Mesenchymal stem cell (in vitro differentiated cells and primary cell): ENCODE measurements at regions not wholly inside any gene's neighbourhood (a gene's known extent, or its start where the extent isn't known, plus 50 kb on each side); places are given as distances from the start of the nearest gene placed in this dataset.
"Not testable (repeated sequence)": the region's sequence is repeated elsewhere in the genome, so short reads cannot be mapped to it uniquely, and the experiment has no call there.

Experiments
- DNase-seq: peaks from one replicate; pipeline ENCODE4 v3.0.0-alpha.2; 2013
- H2AFZ ChIP-seq: one replicate; pipeline ENCODE4 v1.6.1; 2013; ENCODE audit warnings: low read depth, mild to moderate bottlenecking, control low read depth, inconsistent platforms, low read length, moderate library complexity
- H2AK5ac ChIP-seq: 2 replicates; pipeline ENCODE4 v1.6.1; 2013; ENCODE audit warnings: low read length, moderate library complexity, mild to moderate bottlenecking, inconsistent platforms; ENCODE audit not compliant: severe bottlenecking
- H2BK120ac ChIP-seq: one replicate; pipeline ENCODE4 v1.6.1; 2013; ENCODE audit warnings: low read depth, mild to moderate bottlenecking, inconsistent platforms, low read length, moderate library complexity
- H2BK12ac ChIP-seq, 2 experiments: one replicate each; pipeline ENCODE4 v1.6.1; 2013; ENCODE audit warnings: inconsistent platforms in 2 of 2, low read length in 2 of 2, mild to moderate bottlenecking in 2 of 2, moderate library complexity in 2 of 2, control low read depth in 1 of 2
- H2BK15ac ChIP-seq: one replicate; pipeline ENCODE4 v1.6.1; 2013; ENCODE audit warnings: mild to moderate bottlenecking, low read depth, inconsistent platforms; ENCODE audit not compliant: poor library complexity, severe bottlenecking
- H2BK5ac ChIP-seq: 2 replicates; pipeline ENCODE4 v1.6.1; 2013; ENCODE audit warnings: low read depth, mild to moderate bottlenecking, low read length, control low read depth, inconsistent platforms; ENCODE audit not compliant: poor library complexity, severe bottlenecking
- H3K14ac ChIP-seq, 2 experiments: one replicate each; pipeline ENCODE4 v1.6.1; 2013; ENCODE audit warnings: inconsistent platforms in 2 of 2, low read length in 2 of 2, control low read depth in 1 of 2, mild to moderate bottlenecking in 1 of 2, moderate library complexity in 1 of 2
- H3K18ac ChIP-seq, 2 experiments: one replicate each; pipeline ENCODE4 v1.6.1; 2013; ENCODE audit warnings: inconsistent platforms in 2 of 2, low read length in 2 of 2, control low read depth in 1 of 2, low read depth in 1 of 2, mild to moderate bottlenecking in 1 of 2
- H3K23ac ChIP-seq, 2 experiments: one replicate each; pipeline ENCODE4 v1.6.1; 2013; ENCODE audit warnings: inconsistent platforms in 2 of 2, low read length in 2 of 2, mild to moderate bottlenecking in 2 of 2, moderate library complexity in 2 of 2, control low read depth in 1 of 2
- H3K27ac ChIP-seq: 2 replicates; pipeline ENCODE4 v1.5.1; 2013; ENCODE audit warnings: mild to moderate bottlenecking, moderate library complexity, low read length, control low read depth, inconsistent platforms; ENCODE audit not compliant: poor library complexity, severe bottlenecking
- H3K27me3 ChIP-seq, 2 experiments: 2 replicates each; pipeline versions ENCODE4 v1.6.1 to v1.7.0; 2013; ENCODE audit warnings: low read length in 2 of 2, mild to moderate bottlenecking in 2 of 2, moderate library complexity in 2 of 2, control low read depth in 1 of 2, inconsistent platforms in 1 of 2; ENCODE audit not compliant: control insufficient read depth in 1 of 2, insufficient read depth in 1 of 2
- H3K36me3 ChIP-seq, 2 experiments: 2 replicates each; pipeline versions ENCODE4 v1.6.1 to v1.7.0; 2013; ENCODE audit warnings: low read length in 2 of 2, control low read depth in 1 of 2, inconsistent platforms in 1 of 2, low read depth in 1 of 2, mild to moderate bottlenecking in 1 of 2; ENCODE audit not compliant: insufficient read depth in 2 of 2, control insufficient read depth in 1 of 2
- H3K4ac ChIP-seq, 2 experiments: one replicate each; pipeline ENCODE4 v1.6.1; 2013; ENCODE audit warnings: inconsistent platforms in 2 of 2, low read length in 2 of 2, mild to moderate bottlenecking in 2 of 2, moderate library complexity in 2 of 2, control low read depth in 1 of 2, low read depth in 1 of 2
- H3K4me1 ChIP-seq: 2 replicates; pipeline ENCODE4 v1.6.1; 2013; ENCODE audit warnings: low read depth, low read length, control low read depth; ENCODE audit not compliant: control insufficient read depth, insufficient read depth
- H3K4me2 ChIP-seq: 2 replicates; pipeline ENCODE4 v1.6.1; 2013; ENCODE audit warnings: low read length, mild to moderate bottlenecking, inconsistent platforms; ENCODE audit not compliant: poor library complexity, severe bottlenecking
- H3K4me3 ChIP-seq, 2 experiments: 2 replicates each; pipeline versions ENCODE4 v1.5.1 to v1.7.0; 2013; ENCODE audit warnings: low read length in 2 of 2, mild to moderate bottlenecking in 2 of 2, control low read depth in 1 of 2, low read depth in 1 of 2; ENCODE audit not compliant: insufficient read depth in 1 of 2
- H3K79me1 ChIP-seq: replicated peaks from 2 replicates; pipeline ENCODE4 v1.6.1; 2013; ENCODE audit warnings: mild to moderate bottlenecking, control low read depth, low read length, inconsistent platforms; ENCODE audit not compliant: poor library complexity, severe bottlenecking
- H3K9ac ChIP-seq: 2 replicates; pipeline ENCODE4 v1.7.0; 2013; ENCODE audit warnings: mild to moderate bottlenecking, low read length, moderate library complexity
- H3K9me3 ChIP-seq: 2 replicates; pipeline ENCODE4 v1.7.0; 2013; ENCODE audit warnings: mild to moderate bottlenecking, low read length; ENCODE audit not compliant: control insufficient read depth
- H4K8ac ChIP-seq: one replicate; pipeline ENCODE4 v1.6.1; 2013; ENCODE audit warnings: inconsistent platforms, mild to moderate bottlenecking, low read length, moderate library complexity
- H4K91ac ChIP-seq: one replicate; pipeline ENCODE4 v1.6.1; 2013; ENCODE audit warnings: mild to moderate bottlenecking, low read length, inconsistent platforms
- WGBS: methylation state at CpG from one replicate; pipeline ENCODE4 v1.1.7; 2013; ENCODE audit warnings: mixed read lengths; 5-methylcytosine and 5-hydroxymethylcytosine counted together

DNA sequence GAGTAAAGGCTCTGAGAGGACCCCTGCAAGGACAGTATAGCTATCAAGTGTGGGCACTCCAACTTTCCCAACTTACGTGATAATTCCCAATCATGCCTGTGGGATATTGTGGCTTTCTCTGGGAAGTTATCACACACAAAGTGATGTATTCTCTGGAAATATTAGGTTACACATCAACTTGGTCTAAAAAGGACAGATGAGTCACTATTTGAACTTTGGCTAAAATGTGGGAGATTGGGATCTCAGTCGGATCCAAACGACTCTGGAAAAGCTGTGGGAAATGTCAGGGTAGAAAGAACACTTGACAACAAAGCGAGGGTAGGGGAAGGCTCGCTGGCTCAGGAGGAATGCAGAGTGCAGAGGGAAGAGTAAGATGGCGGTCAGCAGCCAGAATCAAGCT lies 1048.9 kb downstream of the BCL11B start:
- no peak overlapping the region for H3K23ac ChIP-seq
- H3K4me1 ChIP-seq = no peaks in the 10 kb centered on the region
- H2BK12ac ChIP-seq = no peak overlapping the region
- no peak overlapping the region for H3K9ac ChIP-seq
- no peak overlapping the region for H3K14ac ChIP-seq
- H3K4me3 ChIP-seq = no peak overlapping the region
- no peak overlapping the region for H2AFZ ChIP-seq
- no peak overlapping the region for H4K91ac ChIP-seq
- H2BK15ac ChIP-seq = no peak overlapping the region
- no peak overlapping the region for H2AK5ac ChIP-seq
- no peak for DNase-seq
- H4K8ac ChIP-seq = no peak overlapping the region
- H3K4ac ChIP-seq = no peak overlapping the region
- H3K18ac ChIP-seq = no peak overlapping the region
- no peaks in the 10 kb centered on the region for H3K79me1 ChIP-seq
- no peak overlapping the region for H3K4me2 ChIP-seq
- H2BK120ac ChIP-seq = no peak overlapping the region
- 78% methylated on average over 6 of the region's 6 CpGs for WGBS
- no peaks in the 10 kb centered on the region for H3K27me3 ChIP-seq
- peaks cover 3% of the 10 kb centered on the region for H3K9me3 ChIP-seq
- no peaks in the 10 kb centered on the region for H3K36me3 ChIP-seq
- no peak overlapping the region for H2BK5ac ChIP-seq
- H3K27ac ChIP-seq = no peak overlapping the region

DNA sequence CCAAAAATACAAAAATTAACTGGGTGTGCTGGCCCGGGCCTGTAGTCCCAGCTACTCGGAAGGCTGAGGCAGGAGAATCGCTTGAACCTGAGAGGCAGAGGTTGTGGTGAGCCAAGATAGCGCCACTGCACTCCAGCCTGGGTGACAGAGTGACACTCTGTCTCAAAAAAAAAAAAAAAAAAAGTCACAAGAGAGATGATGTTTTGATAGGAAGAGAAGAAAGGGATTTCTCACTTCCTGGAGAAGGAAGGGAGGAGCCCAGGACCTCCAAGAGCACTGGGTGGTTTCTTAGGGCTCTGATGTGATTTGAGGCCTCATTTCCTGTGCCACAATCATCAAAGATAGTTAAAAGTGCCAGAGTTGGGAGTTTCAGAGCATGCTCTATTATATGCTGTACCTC lies 1048.3 kb downstream of the BCL11B start:
- WGBS = 77% methylated on average over 4 of the region's 4 CpGs
- H2AK5ac ChIP-seq, H2BK5ac ChIP-seq: not testable (repeated sequence)

DNA sequence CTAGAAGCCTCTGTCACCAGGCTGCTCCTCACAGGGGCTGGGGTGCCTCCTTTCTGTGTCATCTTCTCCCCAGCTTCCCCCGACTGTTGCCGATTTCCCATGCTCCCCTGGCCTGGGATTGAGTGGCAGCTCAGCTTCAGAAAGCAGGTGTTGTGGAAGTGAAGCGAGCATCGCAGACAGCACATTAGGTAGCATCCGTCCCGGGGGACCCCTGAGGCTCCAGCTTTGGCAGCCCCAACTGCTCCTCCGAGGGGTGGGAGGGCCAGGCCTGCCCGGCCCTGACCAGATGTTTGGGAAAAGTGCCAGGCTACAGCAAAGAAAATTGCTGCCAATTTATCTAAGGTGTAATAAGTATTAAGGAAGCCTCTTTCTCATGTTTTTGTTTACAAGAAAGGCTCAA lies 1045.6 kb downstream of the BCL11B start:
- no peak overlapping the region for H2BK15ac ChIP-seq

More for the DNA sequence above, 1048.3 kb downstream of the BCL11B start:
- H3K9ac ChIP-seq, H3K14ac ChIP-seq, DNase-seq, H2BK12ac ChIP-seq, H3K23ac ChIP-seq, H3K4ac ChIP-seq, H3K4me2 ChIP-seq, H3K36me3 ChIP-seq, H4K91ac ChIP-seq, H2BK120ac ChIP-seq, H3K79me1 ChIP-seq, H3K27ac ChIP-seq, H3K9me3 ChIP-seq, H3K4me3 ChIP-seq, H4K8ac ChIP-seq, H2BK15ac ChIP-seq, H3K4me1 ChIP-seq, H2AFZ ChIP-seq, H3K27me3 ChIP-seq, H3K18ac ChIP-seq: not testable (repeated sequence)

DNA sequence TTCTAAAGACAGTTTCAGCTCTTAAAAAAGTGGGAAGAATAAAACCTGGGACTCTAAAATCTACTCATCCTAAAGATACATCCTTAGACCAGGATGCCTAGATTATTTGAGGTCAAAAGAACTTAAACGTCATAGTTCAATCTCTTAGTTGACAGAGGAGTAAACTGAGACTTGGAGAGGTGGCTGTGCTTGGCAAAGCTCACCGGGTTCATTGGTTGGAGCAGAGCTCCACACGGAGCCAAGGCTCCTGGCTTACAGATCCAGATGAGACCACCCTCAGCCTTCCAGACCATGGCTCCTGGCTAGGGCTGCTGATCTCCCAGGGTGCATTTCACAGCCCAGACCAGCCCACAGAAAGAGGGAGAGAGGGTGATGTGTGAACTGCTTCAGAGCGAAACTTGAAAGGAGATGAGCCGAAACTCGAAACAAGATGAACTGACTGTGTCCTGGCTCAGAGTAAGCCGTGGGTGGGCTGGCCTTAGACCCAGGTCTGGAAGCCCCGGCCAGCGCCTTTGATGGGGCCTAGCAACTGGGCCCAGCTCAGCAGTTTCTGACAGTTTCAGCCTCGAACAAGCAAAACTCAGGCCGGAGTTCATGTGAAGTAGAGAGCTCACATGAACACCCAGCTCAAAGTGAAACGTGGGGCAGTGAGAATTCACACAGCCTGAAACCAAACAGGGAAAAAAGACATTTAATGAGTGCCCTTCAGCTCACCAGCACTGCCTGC lies 1044.8 kb downstream of the BCL11B start:
- H2BK120ac ChIP-seq = no peak overlapping the region
- 73% methylated on average over 11 of the region's 12 CpGs for WGBS
- H3K36me3 ChIP-seq = no peaks in the 10 kb centered on the region
- no peak overlapping the region for H3K27ac ChIP-seq
- H2BK5ac ChIP-seq = no peak overlapping the region
- no peak overlapping the region for H3K4me3 ChIP-seq
- H3K9me3 ChIP-seq = peaks cover 3% of the 10 kb centered on the region
- no peak overlapping the region for H2BK12ac ChIP-seq
- H2BK15ac ChIP-seq = no peak overlapping the region
- no peak for DNase-seq
- no peak overlapping the region for H2AFZ ChIP-seq
- H3K79me1 ChIP-seq = no peaks in the 10 kb centered on the region
- no peak overlapping the region for H4K91ac ChIP-seq
- no peaks in the 10 kb centered on the region for H3K27me3 ChIP-seq
- H3K23ac ChIP-seq = no peak overlapping the region
- H3K4me2 ChIP-seq = no peak overlapping the region
- H2AK5ac ChIP-seq = no peak overlapping the region
- H3K14ac ChIP-seq = no peak overlapping the region
- H3K9ac ChIP-seq = no peak overlapping the region
- H3K4ac ChIP-seq = no peak overlapping the region
- no peaks in the 10 kb centered on the region for H3K4me1 ChIP-seq
- H4K8ac ChIP-seq = no peak overlapping the region
- H3K18ac ChIP-seq = no peak overlapping the region

More for the DNA sequence above, 1045.6 kb downstream of the BCL11B start:
- Histone ChIP-seq H3K4me1 (no peaks in the 10 kb centered on the region), H2BK5ac (no peak overlapping the region), H3K9me3 (peaks cover 3% of the 10 kb centered on the region), H3K27me3 (no peaks in the 10 kb centered on the region), H3K18ac (no peak overlapping the region), H3K4me3 (no peak overlapping the region), H3K23ac (no peak overlapping the region), H2AFZ (no peak overlapping the region), H4K8ac (no peak overlapping the region), H3K79me1 (no peaks in the 10 kb centered on the region), H3K27ac (no peak overlapping the region), H2BK12ac (no peak overlapping the region), H2BK120ac (no peak overlapping the region), H3K4ac (no peak overlapping the region), H3K36me3 (no peaks in the 10 kb centered on the region), H4K91ac (no peak overlapping the region), H3K9ac (no peak overlapping the region), H2AK5ac (no peak overlapping the region), H3K4me2 (no peak overlapping the region), H3K14ac (no peak overlapping the region)
- WGBS = 74% methylated on average over 7 of the region's 8 CpGs
- no peak for DNase-seq
